ENCODE measurements at regions not wholly inside any gene's neighbourhood (a gene's known extent, or its start where the extent isn't known, plus 50 kb on each side); places are given as distances from the start of the nearest gene placed in this dataset.
"Not testable (repeated sequence)": the region's sequence is repeated elsewhere in the genome, so short reads cannot be mapped to it uniquely, and the experiment has no call there.

DNA sequence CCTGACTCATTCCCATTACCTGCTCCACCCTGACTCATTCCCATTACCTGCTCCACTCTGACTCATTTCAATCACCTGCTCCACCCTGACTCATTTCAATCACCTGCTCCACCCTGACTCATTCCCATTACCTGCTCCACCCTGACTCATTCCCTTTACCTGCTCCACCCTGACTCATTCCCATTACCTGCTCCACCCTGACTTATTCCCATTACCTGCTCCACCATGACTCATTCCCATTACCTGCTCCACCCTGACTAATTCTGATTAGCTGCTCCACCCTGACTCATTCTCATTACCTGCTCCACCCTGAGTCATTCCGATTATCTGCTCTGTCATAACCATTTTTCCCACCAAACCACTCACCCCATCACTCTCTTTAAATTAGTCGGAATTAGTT is 901.2 kb upstream of the NEGR1 start:
- DNase-seq: not testable (repeated sequence)

DNA sequence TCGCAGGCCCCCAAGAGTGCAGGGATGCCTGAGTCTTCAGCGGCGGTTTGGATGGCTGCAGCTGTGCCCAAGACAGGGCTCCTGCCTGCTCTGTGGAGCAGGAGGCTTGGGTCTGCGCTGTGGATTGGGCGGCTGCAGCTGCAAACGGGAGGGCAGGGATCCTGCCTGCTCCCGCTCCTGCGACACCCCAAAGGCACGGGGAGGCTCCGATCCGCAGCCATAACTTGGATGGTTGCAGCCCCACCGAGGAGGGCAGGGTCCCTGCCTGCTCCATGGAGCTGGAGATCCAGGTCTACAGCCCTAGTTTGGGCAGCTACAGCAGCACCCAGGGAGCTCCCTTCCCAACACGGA is 898.8 kb upstream of the NEGR1 start:
- no peak for DNase-seq

GRCh38 chr1:73180397-73181189 is 898.3 kb upstream of the NEGR1 start:
- DNase-seq: no peak

DNA sequence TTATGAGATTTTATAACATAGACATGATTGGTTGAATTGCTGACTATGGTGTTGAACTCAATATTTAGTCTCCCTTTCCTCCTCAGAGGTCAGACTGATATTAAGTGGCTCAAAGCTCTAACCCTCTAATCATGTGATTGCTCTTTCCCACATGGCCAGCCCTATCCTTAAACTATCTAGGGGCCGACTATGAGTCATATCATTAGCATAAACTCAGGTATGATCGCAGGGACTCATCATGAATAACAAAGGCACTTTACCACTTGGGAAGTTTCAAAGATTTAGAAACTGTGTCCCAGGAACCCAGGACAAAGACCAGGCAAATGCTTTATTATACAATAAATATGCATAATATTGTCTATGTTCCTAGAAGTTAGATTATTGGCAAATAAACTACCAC is 894.6 kb upstream of the NEGR1 start:
- DNase-seq: no peak

DNA sequence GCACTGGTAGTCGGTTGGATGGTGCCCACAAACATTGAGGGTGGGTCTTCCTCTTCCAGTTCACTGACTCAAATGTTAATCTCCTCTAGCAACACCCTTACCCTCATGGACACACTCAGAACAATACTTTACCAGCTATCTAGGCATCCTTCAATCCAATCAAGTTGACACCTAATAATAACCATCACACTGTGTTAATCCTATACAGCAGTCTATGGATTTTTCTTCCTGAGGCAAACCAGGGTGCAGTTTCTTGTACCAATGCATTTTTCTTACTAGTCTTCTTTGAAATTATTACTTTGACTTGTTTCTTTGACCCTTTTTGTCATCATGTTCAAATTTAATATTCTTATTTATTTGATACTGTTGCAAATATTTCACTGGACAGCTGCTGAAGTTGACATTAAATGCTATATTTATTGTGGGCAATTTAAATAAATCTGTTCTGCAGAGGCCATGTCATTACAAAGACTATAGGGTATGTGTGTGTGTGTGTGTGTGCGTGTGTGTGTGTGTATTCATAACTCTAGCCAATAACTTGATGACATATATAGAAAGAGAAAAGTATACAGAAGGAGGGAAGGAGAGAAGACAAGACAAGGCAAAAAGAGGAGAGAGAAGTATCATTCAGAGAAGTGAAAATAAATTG is 884.8 kb upstream of the NEGR1 start:
- DNase-seq: no peak

DNA sequence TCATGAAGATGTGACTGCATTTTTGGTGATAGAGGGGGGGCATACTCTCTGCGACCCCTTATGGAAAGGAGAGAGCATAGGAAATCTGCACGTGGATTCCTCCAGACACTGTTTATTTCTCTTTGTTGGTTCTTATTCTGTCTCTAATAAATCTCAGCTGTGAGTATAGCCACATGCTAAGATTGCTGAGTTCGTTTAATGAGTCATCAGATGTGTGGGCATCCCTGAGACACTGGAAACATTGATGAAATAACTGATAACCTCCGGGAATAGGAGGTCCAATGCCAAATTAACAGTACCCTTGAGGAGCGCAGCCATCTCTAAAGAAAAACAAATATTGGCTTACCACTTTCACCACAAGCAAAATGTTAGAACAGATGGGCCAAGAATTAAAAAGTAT is 880.2 kb upstream of the NEGR1 start:
- no peak for DNase-seq

DNA sequence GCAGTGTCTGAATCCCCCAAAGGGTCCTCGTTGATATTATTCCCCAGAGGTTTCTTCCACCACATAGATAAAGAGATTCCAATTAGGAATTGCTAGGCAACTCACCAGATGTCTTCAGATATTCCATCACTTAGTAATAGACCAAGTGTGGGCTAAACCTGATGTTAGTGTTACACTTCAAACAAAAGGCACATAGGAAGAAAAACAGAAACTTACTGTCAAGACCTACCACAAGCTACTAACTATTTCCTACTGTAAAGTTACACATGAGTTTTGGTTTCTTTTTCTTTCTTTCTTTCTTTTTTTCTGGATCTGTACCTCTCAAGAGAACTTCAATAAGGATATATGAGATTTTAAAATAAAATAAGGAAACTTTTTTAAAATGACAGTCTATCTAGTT is 879.1 kb upstream of the NEGR1 start:
- no peak for DNase-seq

GRCh38 chr1:73160759-73161158 is 878.4 kb upstream of the NEGR1 start:
- DNase-seq: no peak

- DNase-seq: no peak
These were observed 862.0 kb upstream of the NEGR1 start for GRCh38 chr1:73144311-73144710.

GRCh38 chr1:73136975-73137374 is 854.6 kb upstream of the NEGR1 start:
- no peak for DNase-seq

DNA sequence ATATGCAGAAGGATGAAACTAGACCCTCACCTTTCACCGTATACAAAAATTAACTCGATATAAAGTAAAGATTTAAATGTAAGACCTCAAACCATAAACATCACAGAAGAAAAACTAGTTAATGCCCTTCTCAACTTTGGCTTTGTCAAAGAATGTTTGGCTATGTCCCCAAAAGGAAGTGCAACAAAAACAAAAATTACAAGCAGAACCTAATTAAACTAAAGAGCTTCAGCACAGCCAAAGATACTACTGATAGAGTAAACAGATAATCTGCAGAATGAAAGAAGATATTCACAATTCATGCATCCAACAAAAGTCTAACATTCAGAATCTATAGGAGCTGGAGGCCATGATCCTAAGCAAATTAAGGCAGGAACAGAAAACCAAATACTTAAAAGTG is 824.6 kb upstream of the NEGR1 start:
- no peak for DNase-seq

DNA sequence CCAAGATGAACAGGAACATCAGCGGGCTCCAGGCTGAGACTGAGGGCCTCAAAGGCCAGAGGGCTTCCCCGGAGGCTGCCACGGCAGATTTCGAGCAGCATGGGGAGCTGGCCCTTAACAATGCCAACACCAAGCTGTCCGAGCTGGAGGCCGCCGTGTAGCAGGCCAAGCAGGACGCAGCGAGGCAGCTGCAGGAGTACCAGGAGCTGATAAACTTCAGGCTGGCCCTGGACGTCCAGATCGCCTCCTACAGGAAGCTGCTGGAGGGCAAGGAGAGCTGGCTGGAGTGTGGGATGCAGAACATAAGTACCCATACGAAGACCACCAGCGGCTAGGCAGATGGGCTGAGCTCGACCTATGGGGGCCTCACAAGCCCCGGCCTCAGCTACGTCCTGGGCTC is 823.4 kb upstream of the NEGR1 start:
- no peak for DNase-seq

DNA sequence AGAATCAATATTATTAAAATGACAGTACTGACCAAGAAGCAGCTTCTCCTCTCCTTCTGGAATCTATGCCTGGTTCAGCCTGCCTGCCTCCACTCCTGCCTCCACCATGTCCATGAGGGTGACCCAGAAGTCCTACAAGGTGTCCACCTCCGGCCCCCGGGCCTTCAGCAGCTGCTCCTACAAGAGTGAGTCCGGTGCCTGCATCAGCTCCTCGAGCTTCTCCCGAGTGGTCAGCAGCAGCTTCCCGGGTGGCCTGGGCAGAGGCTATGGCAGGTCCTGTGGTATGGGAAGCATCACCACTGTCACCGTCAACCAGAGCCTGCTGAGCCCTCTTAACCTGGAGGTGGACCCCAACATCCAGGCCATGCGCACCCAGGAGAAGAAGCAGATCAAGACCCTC is 822.4 kb upstream of the NEGR1 start:
- DNase-seq: no peak

- DNase-seq: no peak
These were observed 817.9 kb upstream of the NEGR1 start for GRCh38 chr1:73100216-73100615.

- no peak for DNase-seq
These were observed 815.6 kb upstream of the NEGR1 start for GRCh38 chr1:73097917-73098316.

DNA sequence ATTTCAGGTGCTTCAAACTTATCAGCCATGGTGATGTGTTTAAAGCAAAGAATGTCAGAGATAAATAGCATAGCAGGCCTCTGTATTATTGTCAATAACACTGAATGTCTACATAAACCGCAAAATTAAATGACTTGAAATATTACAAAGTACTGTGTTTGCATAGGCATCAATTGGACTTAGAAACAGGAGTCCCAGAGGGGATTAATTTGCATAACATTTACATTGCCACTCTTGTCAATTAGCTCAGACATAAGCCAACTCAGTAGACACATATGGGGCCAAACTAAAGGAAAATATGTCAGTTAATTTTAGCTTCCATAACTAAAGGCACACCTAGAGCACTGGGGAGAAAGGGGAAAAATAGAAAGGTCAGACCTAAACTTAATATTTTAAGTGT is 814.5 kb upstream of the NEGR1 start:
- DNase-seq: no peak

- no peak for DNase-seq
These were observed 810.0 kb upstream of the NEGR1 start for GRCh38 chr1:73092383-73092782.

DNA sequence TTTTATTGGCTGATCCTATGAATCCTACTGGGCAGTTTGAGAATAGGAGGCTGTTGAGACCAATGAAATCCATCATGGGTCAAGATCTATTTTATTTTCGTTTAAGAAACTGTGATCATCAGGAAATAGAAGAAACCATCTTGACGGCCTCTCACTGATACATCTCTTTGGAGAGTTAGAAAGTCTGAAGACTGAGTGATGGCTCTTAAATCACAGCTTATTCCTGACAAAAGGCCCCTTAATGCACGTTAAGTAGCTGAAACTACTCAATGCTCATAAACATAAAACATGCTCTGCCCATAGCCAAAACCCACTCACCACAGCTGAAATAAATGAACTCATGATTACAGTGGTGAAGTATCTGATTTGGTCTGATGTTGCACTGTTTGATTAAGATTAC is 784.5 kb upstream of the NEGR1 start:
- DNase-seq: no peak

GRCh38 chr1:73065339-73066041 is 783.2 kb upstream of the NEGR1 start:
- no peak for DNase-seq

- no peak for DNase-seq
These were observed 774.5 kb upstream of the NEGR1 start for GRCh38 chr1:73056826-73057225.

DNA sequence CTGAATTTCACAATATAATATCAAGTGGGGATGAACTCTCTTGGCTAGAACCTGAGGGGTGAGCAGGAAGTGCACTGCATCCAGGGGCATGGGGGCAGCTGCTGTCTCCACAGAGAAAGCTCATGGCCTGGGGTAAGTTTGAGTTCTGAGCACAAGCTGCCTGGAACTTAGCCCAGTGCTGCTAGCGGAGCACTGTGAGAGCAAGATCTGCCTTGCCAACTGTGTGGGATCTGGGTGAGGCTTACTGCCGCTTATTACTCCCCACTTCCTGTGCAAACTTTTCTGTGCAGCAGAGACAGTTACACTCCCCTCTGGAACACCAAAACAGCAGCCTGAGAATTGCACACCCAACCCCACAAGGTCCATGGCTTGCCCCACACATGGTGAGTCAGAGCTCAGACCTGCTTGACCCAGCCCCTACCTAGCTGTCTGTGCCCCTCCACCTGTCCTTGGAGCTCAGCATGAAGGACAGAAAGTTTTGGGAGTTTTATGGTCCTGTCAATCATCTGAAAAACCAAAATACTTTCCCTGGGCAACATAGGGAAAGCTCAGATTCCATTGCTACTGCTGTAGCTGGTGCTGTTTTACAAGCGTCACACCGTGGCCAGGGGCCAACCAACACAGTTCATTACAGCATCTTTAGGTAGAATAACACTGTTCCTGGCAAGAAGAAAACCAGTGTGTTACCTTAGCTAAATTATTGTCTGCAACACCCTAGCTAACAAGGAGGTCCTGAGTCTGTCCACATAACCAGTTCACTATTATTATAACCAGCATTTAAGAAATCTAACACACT is 762.1 kb upstream of the NEGR1 start:
- no peak for DNase-seq

DNA sequence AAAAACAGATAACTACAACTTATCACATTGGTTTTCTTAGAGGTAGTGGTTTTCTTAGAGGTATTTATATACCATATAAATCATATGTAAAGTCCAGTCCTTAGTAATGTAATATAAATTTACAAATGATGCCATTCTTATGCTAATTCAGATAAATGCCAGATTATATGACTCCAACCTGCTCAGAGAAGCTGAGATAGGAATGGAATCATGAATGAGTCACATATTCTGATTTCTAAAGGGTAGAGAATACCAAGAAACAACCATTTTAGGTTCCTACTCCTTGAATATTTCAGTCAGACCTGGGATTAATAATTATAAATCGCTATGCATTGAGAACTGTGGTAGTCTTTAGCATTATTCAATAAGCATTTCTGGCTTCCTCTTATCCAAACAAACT is 760.1 kb upstream of the NEGR1 start:
- no peak for DNase-seq

DNA sequence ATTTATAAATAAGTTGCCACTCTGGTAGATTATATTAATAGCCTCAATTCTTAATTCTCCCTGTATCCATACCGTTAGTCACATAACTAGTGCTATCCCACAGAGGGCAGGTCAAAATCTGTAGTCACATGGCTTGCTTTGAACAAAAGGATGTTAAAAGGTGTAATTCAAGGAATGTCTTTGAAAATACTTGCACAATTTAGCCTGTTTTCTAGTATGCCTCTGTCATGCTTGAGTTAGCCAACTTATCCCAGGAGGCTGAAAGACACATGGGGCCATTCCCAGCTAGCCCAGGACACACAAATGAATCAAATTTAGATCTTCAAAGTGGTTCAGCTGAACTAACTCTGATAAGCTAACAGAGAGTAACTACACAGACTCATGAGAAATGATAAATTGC is 758.5 kb upstream of the NEGR1 start:
- DNase-seq: no peak

GRCh38 chr1:73034271-73034670 is 751.9 kb upstream of the NEGR1 start:
- DNase-seq: no peak

Measured in NCI-H1694 (cell line).